ENCODE measurements at regions not wholly inside any gene's neighbourhood (a gene's known extent, or its start where the extent isn't known, plus 50 kb on each side); places are given as distances from the start of the nearest gene placed in this dataset.

DNA sequence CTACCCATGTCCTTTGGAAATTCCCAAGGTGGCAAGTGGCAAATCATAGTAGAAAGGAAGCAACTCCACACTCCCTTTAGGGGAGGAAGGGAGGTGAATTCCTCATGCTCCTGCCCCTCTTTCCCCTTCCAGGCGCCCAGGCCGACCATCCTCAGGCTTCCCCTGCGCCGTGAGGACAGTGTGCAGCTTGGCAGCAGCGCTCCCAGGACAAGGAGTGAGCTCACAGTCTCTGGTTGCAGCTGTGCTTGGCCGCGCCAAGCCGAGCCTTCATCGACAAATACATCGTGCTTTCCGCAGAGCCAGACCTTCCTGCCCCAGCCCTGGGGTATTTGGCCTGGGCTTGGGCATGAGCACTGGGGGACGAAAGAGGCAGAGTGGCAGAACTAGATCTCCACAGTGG lies 112.6 kb downstream of the ENGASE start:
- no peak overlapping the region for H2BK15ac ChIP-seq (ENCODE audit: low read depth, low read length)
- no peak overlapping the region for H3K18ac ChIP-seq (ENCODE audit: insufficient read length, low read depth, low read length)
- no peak overlapping the region for H3K4ac ChIP-seq (ENCODE audit: low read depth, low read length)
- H2BK5ac ChIP-seq (ENCODE audit: insufficient read length, low read length): no peak overlapping the region
- H2BK12ac ChIP-seq (ENCODE audit: insufficient read length, low read depth, low read length): no peak overlapping the region
- Mint-ChIP-seq H3K36me3 (ENCODE audit: insufficient read depth in 1 of 3, low read depth in 3 of 3) (no peaks in the 10 kb centered on the region), H3K4me3 (no peak overlapping the region), H3K4me1 (peaks cover 34 to 37% of the 10 kb centered on the region in 2 experiments), H3K9me3 (no peaks in the 10 kb centered on the region), H3K27ac (no peak overlapping the region), H3K27me3 (ENCODE audit: low read depth) (peaks cover 32% of the 10 kb centered on the region)
- no peak overlapping the region for H3K27ac ChIP-seq (ENCODE audit: insufficient read length, low read depth, low read length)
- H3K4me1 ChIP-seq (ENCODE audit: insufficient read depth, low read length): no peaks in the 10 kb centered on the region
- no peak overlapping the region for H3K23ac ChIP-seq (ENCODE audit: insufficient read length, low read depth, low read length)
- no peak for DNase-seq
- H4K8ac ChIP-seq (replicated peaks; ENCODE audit: insufficient read length, low read depth, low read length): no peak overlapping the region
- no peak overlapping the region for H3K4me2 ChIP-seq (ENCODE audit: insufficient read depth, insufficient read length, low read length)
- no peaks in the 10 kb centered on the region; the same call in 1 of the 2 replicates for H3K27me3 ChIP-seq (ENCODE audit: insufficient read depth, low read length)
- no peak overlapping the region for H3K14ac ChIP-seq (ENCODE audit: insufficient read depth, low read length)
- no peak overlapping the region for H2BK120ac ChIP-seq (ENCODE audit: low read depth, low read length, poor library complexity, severe bottlenecking)
- H4K91ac ChIP-seq (ENCODE audit: insufficient read length, low read depth, low read length): no peak overlapping the region
- no peak overlapping the region for H2AFZ ChIP-seq (ENCODE audit: low read length)
- no peaks in the 10 kb centered on the region for H3K9me3 ChIP-seq (ENCODE audit: control insufficient read depth, low read depth, low read length)
- no peak overlapping the region for H4K5ac ChIP-seq (ENCODE audit: insufficient read length, low read depth, low read length)
- no peak overlapping the region for H2BK20ac ChIP-seq (ENCODE audit: low read depth, low read length, poor library complexity, severe bottlenecking)
- H3K79me2 ChIP-seq (ENCODE audit: insufficient read depth, low read length): no peaks in the 10 kb centered on the region
- no peaks in the 10 kb centered on the region for H4K20me1 ChIP-seq (ENCODE audit: control insufficient read depth, insufficient read depth, insufficient read length)
- H3K79me1 ChIP-seq (ENCODE audit: insufficient read depth, low read depth, low read length, poor library complexity, severe bottlenecking): no peaks in the 10 kb centered on the region
- no peak overlapping the region for H3K9ac ChIP-seq (ENCODE audit: extremely low read depth, insufficient read length, low read length)
- H3K56ac ChIP-seq (ENCODE audit: insufficient read length, low read depth, low read length): no peak overlapping the region
- H3K23me2 ChIP-seq (ENCODE audit: insufficient read length, low read depth, low read length, poor library complexity, severe bottlenecking): peaks cover 8% of the 10 kb centered on the region
- TF ChIP-seq, protein P1, sequence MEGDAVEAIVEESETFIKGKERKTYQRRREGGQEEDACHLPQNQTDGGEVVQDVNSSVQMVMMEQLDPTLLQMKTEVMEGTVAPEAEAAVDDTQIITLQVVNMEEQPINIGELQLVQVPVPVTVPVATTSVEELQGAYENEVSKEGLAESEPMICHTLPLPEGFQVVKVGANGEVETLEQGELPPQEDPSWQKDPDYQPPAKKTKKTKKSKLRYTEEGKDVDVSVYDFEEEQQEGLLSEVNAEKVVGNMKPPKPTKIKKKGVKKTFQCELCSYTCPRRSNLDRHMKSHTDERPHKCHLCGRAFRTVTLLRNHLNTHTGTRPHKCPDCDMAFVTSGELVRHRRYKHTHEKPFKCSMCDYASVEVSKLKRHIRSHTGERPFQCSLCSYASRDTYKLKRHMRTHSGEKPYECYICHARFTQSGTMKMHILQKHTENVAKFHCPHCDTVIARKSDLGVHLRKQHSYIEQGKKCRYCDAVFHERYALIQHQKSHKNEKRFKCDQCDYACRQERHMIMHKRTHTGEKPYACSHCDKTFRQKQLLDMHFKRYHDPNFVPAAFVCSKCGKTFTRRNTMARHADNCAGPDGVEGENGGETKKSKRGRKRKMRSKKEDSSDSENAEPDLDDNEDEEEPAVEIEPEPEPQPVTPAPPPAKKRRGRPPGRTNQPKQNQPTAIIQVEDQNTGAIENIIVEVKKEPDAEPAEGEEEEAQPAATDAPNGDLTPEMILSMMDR (conservative IDR thresholded peaks at IDR 0.05): no peak
- no peak overlapping the region for H2AK5ac ChIP-seq (ENCODE audit: insufficient read length, low read length)
- no CpG with 5 or more reads among the region's 12 CpGs for WGBS (ENCODE audit: extremely low coverage, insufficient read length, low lambda C conversion rate)
- no peak overlapping the region for H3T11ph ChIP-seq (ENCODE audit: low read length)

Data from H9 (cell line).